DMS114 treated with DMSO at 0.1 percent for 48 hours (cell line): ENCODE measurements at regions not wholly inside any gene's neighbourhood (a gene's known extent, or its start where the extent isn't known, plus 50 kb on each side); places are given as distances from the start of the nearest gene placed in this dataset.

ENCODE experiments used
- DNase-seq: peaks from one replicate; lab custom pipeline; 2025; ENCODE audit not compliant: unreplicated experiment; lab: John Stamatoyannopoulos, UW

GRCh38 chr5:133744051-133744959 is 132.0 kb upstream of the FSTL4 start:
- no peak for DNase-seq

GRCh38 chr5:133742431-133742988 is 130.2 kb upstream of the FSTL4 start:
- no peak for DNase-seq

DNA sequence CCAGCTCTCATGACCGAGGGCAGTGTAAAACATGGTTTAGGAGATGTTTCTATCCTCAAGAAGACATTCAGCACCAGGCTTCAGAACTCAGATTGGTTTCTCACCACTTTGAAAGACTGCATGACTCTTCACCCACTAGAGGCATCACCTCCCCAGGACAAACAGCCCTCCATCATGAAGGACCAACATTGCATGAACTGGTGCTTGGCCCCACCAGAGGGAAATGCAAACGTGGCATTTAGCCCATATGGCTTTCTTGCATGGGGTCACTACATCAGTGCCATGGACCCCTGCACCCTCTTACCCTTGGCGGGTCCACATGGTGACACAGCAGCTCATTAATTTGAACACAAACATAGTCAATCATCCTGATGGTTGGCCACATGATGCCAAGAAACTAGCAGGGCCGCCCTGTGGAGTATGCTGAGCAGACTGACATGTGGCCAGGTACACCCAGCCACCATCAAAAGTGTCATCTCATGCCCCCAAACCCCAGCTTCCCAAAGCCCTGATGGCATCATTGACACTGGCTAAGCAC is 129.5 kb upstream of the FSTL4 start:
- DNase-seq, result no peak

DNA sequence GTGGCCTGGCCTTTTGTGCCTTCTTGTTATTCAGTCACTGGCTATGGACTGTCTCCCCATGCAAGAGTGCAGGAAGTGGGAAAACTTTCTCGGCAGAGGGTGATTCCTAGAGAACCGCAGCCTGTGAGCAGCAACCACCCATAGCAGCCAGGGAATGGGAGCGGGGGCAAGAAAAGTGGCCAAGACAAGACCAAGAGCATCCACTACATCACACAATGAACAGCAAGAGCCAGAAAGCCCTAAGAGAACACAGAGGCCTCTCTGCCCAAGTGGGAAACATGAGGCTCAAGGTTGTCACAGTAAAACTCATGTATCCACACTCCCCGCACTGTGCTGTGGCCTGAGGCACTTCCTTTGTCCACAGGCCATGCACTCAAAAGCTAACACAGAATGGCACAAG is 129.1 kb upstream of the FSTL4 start:
- no peak for DNase-seq

- DNase-seq, result no peak
Observed at GRCh38 chr5:133739181-133739780, 126.9 kb upstream of the FSTL4 start.

DNA sequence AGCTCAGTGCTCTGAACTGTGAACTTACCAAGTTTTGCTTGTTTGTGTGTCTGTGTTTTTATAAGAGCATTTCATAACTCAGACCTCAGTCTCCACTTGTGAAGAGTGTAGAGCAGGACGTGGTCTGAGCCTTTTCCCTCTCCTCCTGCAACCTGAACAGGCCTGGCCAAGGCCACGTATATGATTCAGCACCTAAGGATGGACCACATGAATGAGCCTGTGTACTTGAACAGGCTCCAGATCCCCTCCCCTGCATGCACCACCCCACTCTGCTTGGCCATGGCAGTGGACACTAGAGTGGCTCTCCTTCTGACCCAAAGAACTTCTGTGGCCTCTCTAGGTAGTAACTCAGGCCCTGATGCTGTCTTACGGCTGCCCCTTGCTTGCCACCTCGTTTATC is 125.9 kb upstream of the FSTL4 start:
- no peak for DNase-seq

- no peak for DNase-seq
Observed at GRCh38 chr5:133736512-133736911, 124.2 kb upstream of the FSTL4 start.

- DNase-seq, result no peak
Observed at GRCh38 chr5:133735346-133735745, 123.0 kb upstream of the FSTL4 start.

DNA sequence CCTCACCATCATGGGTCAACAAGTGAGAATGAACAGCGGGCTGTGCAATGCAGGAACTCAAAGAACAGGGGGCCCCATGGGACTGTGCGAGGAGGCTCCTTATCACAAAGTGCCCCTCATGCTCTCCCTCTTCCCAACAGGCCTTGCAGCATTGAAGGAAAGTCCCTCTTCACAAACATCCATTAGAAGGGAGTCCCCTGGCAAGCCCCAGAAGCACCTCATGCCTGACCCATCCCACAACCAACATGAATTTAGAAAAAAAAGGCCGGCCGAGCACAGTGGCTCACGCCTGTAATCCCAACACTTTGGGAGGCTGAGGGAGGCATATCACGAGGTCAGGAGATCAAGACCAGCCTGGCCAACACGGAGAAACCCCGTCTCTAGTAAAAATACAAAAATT is 122.6 kb upstream of the FSTL4 start:
- DNase-seq, result no peak

GRCh38 chr5:133732536-133732935 is 120.2 kb upstream of the FSTL4 start:
- DNase-seq, result no peak

DNA sequence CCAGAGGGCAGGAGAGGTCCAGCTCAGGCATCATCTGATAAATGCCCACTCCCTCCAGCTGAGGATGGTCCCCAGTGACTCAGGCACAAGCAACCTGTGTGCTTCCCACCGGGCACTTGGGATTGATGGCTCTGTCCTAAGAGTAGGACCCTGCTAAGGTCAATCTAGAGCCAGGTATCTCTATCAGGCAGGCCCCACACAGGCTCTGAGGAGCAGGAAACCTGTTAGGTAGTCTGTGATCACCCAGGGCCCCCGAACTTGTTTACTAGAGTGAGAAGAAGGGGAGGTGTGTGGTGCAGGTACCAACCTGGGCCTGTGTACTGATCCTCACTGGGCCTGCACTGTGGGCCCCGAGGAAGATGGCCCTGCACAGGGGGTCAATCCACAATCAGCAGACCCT is 119.6 kb upstream of the FSTL4 start:
- no peak for DNase-seq

DNA sequence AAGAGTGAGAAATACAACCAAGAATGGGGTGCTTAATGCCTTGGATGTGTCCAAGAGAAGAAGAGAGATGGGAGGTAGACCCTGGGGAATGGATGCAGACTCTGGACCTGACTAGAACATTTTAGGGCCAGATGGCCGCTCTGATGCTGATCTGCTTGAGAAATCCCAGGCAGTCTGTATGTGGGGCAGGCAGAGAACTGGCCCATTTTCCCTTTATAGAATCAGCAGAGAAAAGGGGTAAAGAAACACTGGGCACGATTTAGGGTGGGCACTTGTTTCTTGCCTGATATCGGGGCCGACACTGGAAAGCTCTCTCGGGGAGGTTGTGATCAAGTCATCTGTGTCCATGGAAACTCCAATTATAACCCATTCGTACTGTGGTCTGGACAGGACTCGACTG is 118.5 kb upstream of the FSTL4 start:
- no peak for DNase-seq

DNA sequence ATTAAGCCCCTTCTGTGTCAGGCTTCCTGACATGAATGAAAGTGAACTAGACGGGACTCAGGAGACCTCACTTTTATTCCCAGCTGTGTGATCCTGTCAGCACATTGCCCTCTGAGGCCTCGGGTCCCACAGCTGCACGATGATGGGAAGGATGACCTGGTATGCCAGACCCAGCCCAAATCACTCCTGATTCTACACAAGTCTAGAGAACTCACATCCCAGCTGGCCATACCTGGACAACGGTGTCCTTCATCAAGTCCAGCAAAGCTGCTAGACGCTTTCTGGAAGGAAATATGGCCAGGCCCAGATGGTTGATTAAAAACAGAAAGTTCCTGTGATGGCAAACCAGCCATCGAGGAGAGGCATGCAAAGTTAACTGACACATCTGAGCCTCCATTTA is 118.0 kb upstream of the FSTL4 start:
- DNase-seq, result no peak

DNA sequence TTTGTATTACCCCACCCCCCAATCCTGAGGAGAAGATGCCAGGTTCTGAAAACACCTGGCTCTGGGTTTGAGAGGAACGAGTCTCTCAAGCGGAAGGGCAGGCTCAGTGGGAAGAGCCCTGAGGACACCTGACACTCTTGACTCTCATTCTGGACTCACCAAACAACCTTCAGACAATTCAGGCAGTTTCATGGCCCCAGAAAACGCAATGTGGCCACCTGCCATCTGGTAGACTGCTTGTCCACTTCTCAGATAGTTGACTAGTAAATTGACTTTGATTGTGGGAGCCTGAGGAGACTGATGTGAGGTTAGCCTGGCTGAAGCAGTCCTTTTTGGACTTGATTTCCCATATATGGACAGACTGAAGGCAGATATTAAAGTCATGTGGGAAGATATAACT is 117.5 kb upstream of the FSTL4 start:
- no peak for DNase-seq

- no peak for DNase-seq
Observed at GRCh38 chr5:133728475-133728874, 116.1 kb upstream of the FSTL4 start.

DNA sequence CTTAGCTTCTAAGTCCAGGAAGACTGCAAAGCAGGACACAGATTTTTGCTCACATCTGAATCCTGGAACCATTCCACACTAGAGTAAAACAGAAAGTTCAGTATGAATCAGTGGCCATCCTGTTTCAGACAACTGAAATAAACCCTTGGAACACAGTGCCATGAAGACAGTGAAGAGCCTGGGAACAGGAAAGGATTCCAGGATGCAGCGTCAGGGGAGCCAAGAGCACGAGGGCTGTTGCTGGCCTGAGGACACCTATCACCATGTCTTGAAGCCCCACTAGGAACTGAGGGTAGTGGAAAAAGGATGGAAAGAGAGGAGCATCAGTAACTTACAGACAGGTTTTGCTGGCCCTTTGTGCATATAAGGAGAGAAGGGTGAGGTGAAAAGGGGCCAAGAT is 115.3 kb upstream of the FSTL4 start:
- DNase-seq, result no peak

DNA sequence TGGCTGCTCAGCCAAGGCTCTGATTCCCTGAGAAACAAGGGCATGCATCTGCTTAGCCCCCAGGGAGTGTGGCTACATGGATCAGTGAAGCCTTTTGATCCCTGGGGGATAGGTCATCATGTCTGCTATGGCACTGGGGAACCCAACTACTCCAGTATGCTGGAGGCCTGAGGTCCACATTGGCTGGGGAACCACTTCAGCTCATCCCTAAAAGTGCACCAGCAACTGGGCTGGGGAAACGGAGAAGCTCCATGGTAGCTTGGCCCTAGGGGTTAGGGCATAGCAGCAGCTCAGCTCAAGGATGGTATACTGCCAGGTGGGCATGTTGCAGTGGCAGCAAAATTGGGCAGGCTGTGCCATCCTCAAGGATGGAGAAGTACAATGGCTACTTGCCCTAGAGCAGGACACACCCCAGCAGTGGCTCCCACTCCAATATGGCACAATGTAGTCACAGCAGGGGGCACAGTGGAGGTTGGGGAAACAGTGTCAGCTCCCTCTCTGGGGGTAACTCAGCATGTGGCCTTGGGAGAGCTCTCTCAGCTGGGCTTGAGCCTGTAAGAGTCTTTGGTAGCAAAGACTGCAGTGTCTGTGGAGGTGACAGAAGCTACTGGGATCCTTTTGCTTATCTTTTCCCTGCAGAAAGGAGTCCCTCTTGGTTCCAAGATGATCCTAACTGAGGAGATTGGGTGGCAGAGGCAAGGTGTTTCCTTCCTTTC is 111.5 kb upstream of the FSTL4 start:
- no peak for DNase-seq

GRCh38 chr5:133723126-133723525 is 110.8 kb upstream of the FSTL4 start:
- DNase-seq, result no peak

DNA sequence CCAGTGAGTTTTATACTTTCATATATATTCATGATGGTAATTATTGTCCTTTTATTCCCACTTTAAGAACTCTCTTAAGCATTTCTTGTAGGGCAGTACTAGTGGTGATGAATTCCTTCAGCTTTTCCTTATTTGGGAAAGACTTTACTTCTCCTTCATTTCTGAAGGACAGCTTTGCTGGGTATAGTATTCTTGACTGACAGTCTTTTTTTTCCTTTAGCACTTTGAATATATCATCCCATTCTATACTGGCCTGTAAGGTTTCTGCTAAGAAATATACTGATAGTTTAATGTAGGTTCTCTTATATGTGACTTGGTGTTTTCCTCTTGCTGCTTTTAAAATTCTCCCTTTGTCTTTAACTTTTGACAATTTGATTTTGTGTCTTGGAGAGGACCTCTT is 109.0 kb upstream of the FSTL4 start:
- DNase-seq, result no peak

GRCh38 chr5:133718457-133718856 is 106.1 kb upstream of the FSTL4 start:
- DNase-seq, result no peak

- no peak for DNase-seq
Observed at GRCh38 chr5:133716532-133717183, 104.3 kb upstream of the FSTL4 start.
